ENCODE measurements at regions not wholly inside any gene's neighbourhood (a gene's known extent, or its start where the extent isn't known, plus 50 kb on each side); places are given as distances from the start of the nearest gene placed in this dataset.

GRCh38 chr4:11165052-11165451 is 263.6 kb downstream of the HS3ST1 start:
- no peak for TF ChIP-seq SP1 (IDR thresholded peaks at IDR 0.05)
- no peak for TF ChIP-seq SUZ12 (IDR thresholded peaks at IDR 0.05)
- TF ChIP-seq ZNF384 (IDR thresholded peaks at IDR 0.05), result no peak
- TF ChIP-seq, protein P1, sequence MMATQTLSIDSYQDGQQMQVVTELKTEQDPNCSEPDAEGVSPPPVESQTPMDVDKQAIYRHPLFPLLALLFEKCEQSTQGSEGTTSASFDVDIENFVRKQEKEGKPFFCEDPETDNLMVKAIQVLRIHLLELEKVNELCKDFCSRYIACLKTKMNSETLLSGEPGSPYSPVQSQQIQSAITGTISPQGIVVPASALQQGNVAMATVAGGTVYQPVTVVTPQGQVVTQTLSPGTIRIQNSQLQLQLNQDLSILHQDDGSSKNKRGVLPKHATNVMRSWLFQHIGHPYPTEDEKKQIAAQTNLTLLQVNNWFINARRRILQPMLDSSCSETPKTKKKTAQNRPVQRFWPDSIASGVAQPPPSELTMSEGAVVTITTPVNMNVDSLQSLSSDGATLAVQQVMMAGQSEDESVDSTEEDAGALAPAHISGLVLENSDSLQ (IDR thresholded peaks at IDR 0.05), result no peak
- TF ChIP-seq FOXM1 (IDR thresholded peaks at IDR 0.05; ENCODE audit: borderline replicate concordance), result no peak
- no peak for TF ChIP-seq FOXK2 (IDR thresholded peaks at IDR 0.05)
- no peak for TF ChIP-seq ELF4 (IDR thresholded peaks at IDR 0.05)
- no peak for TF ChIP-seq TARDBP (IDR thresholded peaks at IDR 0.05)
- no peak for TF ChIP-seq NFRKB (IDR thresholded peaks at IDR 0.05)

All from HEK293T (cell line).